Neutrophil (primary cell): ENCODE measurements at regions not wholly inside any gene's neighbourhood (a gene's known extent, or its start where the extent isn't known, plus 50 kb on each side); places are given as distances from the start of the nearest gene placed in this dataset.

Experiments
- H3K27ac ChIP-seq: fragments of 200-600 bp; sonication (generic); 2 replicates; pipeline ENCODE4 v1.5.1; 2016; ENCODE audit warnings: mild to moderate bottlenecking, moderate library complexity
- H3K27me3 ChIP-seq: fragments of 200-600 bp; sonication (generic); 2 replicates; pipeline ENCODE4 v1.6.0; 2016; ENCODE audit warnings: mild to moderate bottlenecking
- H3K36me3 ChIP-seq: fragments of 200-600 bp; sonication (generic); 2 replicates; pipeline ENCODE4 v1.5.1; 2017
- H3K4me1 ChIP-seq, 2 experiments: fragments of 200-600 bp in 1 of 2; sonication (generic) in 1 of 2; 1 replicate in 1 of 2; 2 replicates in 1 of 2; pipeline versions ENCODE4 v1.5.1 to v1.6.1; 2013 to 2016; ENCODE audit warnings: low read depth in 1 of 2, low read length in 1 of 2, mild to moderate bottlenecking in 1 of 2, moderate library complexity in 1 of 2; ENCODE audit not compliant: control insufficient read depth in 1 of 2, insufficient read depth in 1 of 2
- H3K4me3 ChIP-seq, 2 experiments: fragments of 200-600 bp in 1 of 2; sonication (generic) in 1 of 2; 1 replicate in 1 of 2; 2 replicates in 1 of 2; pipeline ENCODE4 v1.5.1; 2013 to 2016; ENCODE audit warnings: low read depth in 1 of 2, low read length in 1 of 2, mild to moderate bottlenecking in 1 of 2, moderate library complexity in 1 of 2
- H3K9me3 ChIP-seq: fragments of 200-600 bp; sonication (generic); 2 replicates; pipeline ENCODE4 v1.5.1; 2016
- CTCF ChIP-seq: fragments of 200-600 bp; sonication (generic); IDR thresholded peaks from 2 replicates; pipeline ENCODE4 v1.5.1; 2016; ENCODE audit warnings: antibody characterized with exemption

- Histone ChIP-seq H3K27me3 (no peaks in the 10 kb centered on the region), H3K9me3 (no peaks in the 10 kb centered on the region), H3K27ac (no peak overlapping the region), H3K4me1 (no peaks in the 10 kb centered on the region), H3K4me3 (no peak overlapping the region), H3K36me3 (no peaks in the 10 kb centered on the region)
- no peak for TF ChIP-seq CTCF
Measured at GRCh38 chr6:99833034-99833433, 161.0 kb downstream of the MCHR2 start.

GRCh38 chr6:99836471-99836870, 157.6 kb downstream of the MCHR2 start:
- no peak overlapping the region for H3K27ac ChIP-seq
- TF ChIP-seq CTCF: no peak

GRCh38 chr6:99838607-99839006, 155.4 kb downstream of the MCHR2 start:
- TF ChIP-seq CTCF: no peak
- Histone ChIP-seq H3K27me3 (no peaks in the 10 kb centered on the region), H3K4me3 (no peak overlapping the region), H3K36me3 (no peaks in the 10 kb centered on the region), H3K27ac (no peak overlapping the region), H3K4me1 (no peaks in the 10 kb centered on the region), H3K9me3 (no peaks in the 10 kb centered on the region)

More at GRCh38 chr6:99836471-99836870, 157.6 kb downstream of the MCHR2 start:
- no peaks in the 10 kb centered on the region for H3K4me1 ChIP-seq
- no peaks in the 10 kb centered on the region for H3K9me3 ChIP-seq
- no peaks in the 10 kb centered on the region for H3K36me3 ChIP-seq
- H3K4me3 ChIP-seq: no peak overlapping the region
- no peaks in the 10 kb centered on the region for H3K27me3 ChIP-seq

GRCh38 chr6:99841297-99841696, 152.7 kb downstream of the MCHR2 start:
- Histone ChIP-seq H3K4me1 (no peaks in the 10 kb centered on the region), H3K9me3 (no peaks in the 10 kb centered on the region), H3K36me3 (no peaks in the 10 kb centered on the region), H3K27ac (no peak overlapping the region), H3K27me3 (no peaks in the 10 kb centered on the region), H3K4me3 (no peak overlapping the region)
- no peak for TF ChIP-seq CTCF

GRCh38 chr6:99846006-99846405, 148.0 kb downstream of the MCHR2 start:
- Histone ChIP-seq H3K4me3 (no peak overlapping the region), H3K27me3 (no peaks in the 10 kb centered on the region), H3K36me3 (no peaks in the 10 kb centered on the region), H3K9me3 (no peaks in the 10 kb centered on the region), H3K4me1 (no peaks in the 10 kb centered on the region), H3K27ac (no peak overlapping the region)
- TF ChIP-seq CTCF: no peak

GRCh38 chr6:99850841-99851240, 143.2 kb downstream of the MCHR2 start:
- TF ChIP-seq CTCF: no peak
- Histone ChIP-seq H3K9me3 (no peaks in the 10 kb centered on the region), H3K4me3 (no peak overlapping the region), H3K27ac (no peak overlapping the region), H3K27me3 (no peaks in the 10 kb centered on the region), H3K36me3 (no peaks in the 10 kb centered on the region), H3K4me1 (no peaks in the 10 kb centered on the region)
